Neuronal stem cell (in vitro differentiated cells): ENCODE measurements at regions not wholly inside any gene's neighbourhood (a gene's known extent, or its start where the extent isn't known, plus 50 kb on each side); places are given as distances from the start of the nearest gene placed in this dataset.
"Not testable (repeated sequence)": the region's sequence is repeated elsewhere in the genome, so short reads cannot be mapped to it uniquely, and the experiment has no call there.

ENCODE experiments used
- DNase-seq: peaks from one replicate; pipeline ENCODE4 v3.0.0-alpha.2; 2013; ENCODE audit warnings: low spot score
- H2AFZ ChIP-seq: one replicate; pipeline ENCODE4 v1.6.1; 2013; ENCODE audit warnings: mild to moderate bottlenecking, low read length, inconsistent platforms
- H2AK5ac ChIP-seq: 2 replicates; pipeline ENCODE4 v1.6.1; 2013; ENCODE audit warnings: low read depth, mild to moderate bottlenecking, inconsistent platforms, low read length, moderate library complexity, mixed read lengths
- H2BK120ac ChIP-seq: 2 replicates; pipeline ENCODE4 v1.6.1; 2013; ENCODE audit warnings: low read depth, mild to moderate bottlenecking, inconsistent platforms, low read length, moderate library complexity, mixed read lengths
- H2BK12ac ChIP-seq: one replicate; pipeline ENCODE4 v1.6.1; 2013; ENCODE audit warnings: low read length, inconsistent platforms
- H2BK15ac ChIP-seq: 2 replicates; pipeline ENCODE4 v1.6.1; 2013; ENCODE audit warnings: mild to moderate bottlenecking, low read length, inconsistent platforms, mixed read lengths
- H2BK5ac ChIP-seq: one replicate; pipeline ENCODE4 v1.6.1; 2013; ENCODE audit warnings: inconsistent platforms, mild to moderate bottlenecking, low read length, moderate library complexity
- H3K14ac ChIP-seq: one replicate; pipeline ENCODE4 v1.6.1; 2013; ENCODE audit warnings: low read length, inconsistent platforms
- H3K18ac ChIP-seq: 2 replicates; pipeline ENCODE4 v1.6.1; 2013; ENCODE audit warnings: low read length, inconsistent platforms
- H3K23ac ChIP-seq: 2 replicates; pipeline ENCODE4 v1.6.1; 2013; ENCODE audit warnings: low read depth, mild to moderate bottlenecking, mixed read lengths, low read length, inconsistent platforms; ENCODE audit not compliant: poor library complexity
- H3K27ac ChIP-seq: replicated peaks from 3 replicates; pipeline ENCODE4 v1.5.1; 2013; ENCODE audit warnings: low read length, inconsistent platforms
- H3K27me3 ChIP-seq, 3 experiments: 2 replicates each; pipeline ENCODE4 v1.6.1; 2013; ENCODE audit warnings: low read length in 3 of 3, mild to moderate bottlenecking in 2 of 3, inconsistent platforms in 1 of 3, low read depth in 1 of 3, mixed read lengths in 1 of 3, moderate library complexity in 1 of 3; ENCODE audit not compliant: control insufficient read depth in 3 of 3, insufficient read depth in 3 of 3
- H3K36me3 ChIP-seq, 2 donors: replicated peaks in 1 of 2; 2 replicates each; pipeline ENCODE4 v1.6.1; 2013; ENCODE audit warnings: low read length in 2 of 2; ENCODE audit not compliant: control insufficient read depth in 2 of 2, insufficient read depth in 2 of 2
- H3K4ac ChIP-seq: 2 replicates; pipeline ENCODE4 v1.6.1; 2013; ENCODE audit warnings: inconsistent platforms, mild to moderate bottlenecking, low read length, moderate library complexity
- H3K4me1 ChIP-seq, 2 donors: 1 replicate in 1 of 2; 2 replicates in 1 of 2; pipeline ENCODE4 v1.6.1; 2013; ENCODE audit warnings: low read length in 2 of 2, low read depth in 1 of 2; ENCODE audit not compliant: control insufficient read depth in 2 of 2, insufficient read depth in 1 of 2
- H3K4me2 ChIP-seq: one replicate; pipeline ENCODE4 v1.6.1; 2013; ENCODE audit warnings: mild to moderate bottlenecking, low read length, inconsistent platforms; ENCODE audit not compliant: insufficient read depth, poor library complexity, severe bottlenecking
- H3K4me3 ChIP-seq, 2 donors: 2 replicates each; pipeline ENCODE4 v1.5.1; 2013; ENCODE audit warnings: low read length in 2 of 2, mild to moderate bottlenecking in 2 of 2, inconsistent platforms in 1 of 2, moderate library complexity in 1 of 2
- H3K79me1 ChIP-seq: one replicate; pipeline ENCODE4 v1.6.1; 2013; ENCODE audit warnings: low read depth, mild to moderate bottlenecking, inconsistent platforms, low read length, moderate library complexity
- H3K9ac ChIP-seq: one replicate; pipeline ENCODE4 v1.6.1; 2013; ENCODE audit warnings: mild to moderate bottlenecking, low read depth, low read length, inconsistent platforms; ENCODE audit not compliant: poor library complexity
- H3K9me3 ChIP-seq, 2 donors: replicated peaks in 1 of 2; 2 replicates each; pipeline versions ENCODE3 to v1.6.1; 2013; ENCODE audit warnings: low read length in 2 of 2, mild to moderate bottlenecking in 2 of 2, inconsistent platforms in 1 of 2, low read depth in 1 of 2, mixed read lengths in 1 of 2, moderate library complexity in 1 of 2; ENCODE audit not compliant: control insufficient read depth in 2 of 2, insufficient read depth in 1 of 2
- H4K8ac ChIP-seq: one replicate; pipeline ENCODE4 v1.6.1; 2013; ENCODE audit warnings: low read depth, mild to moderate bottlenecking, inconsistent platforms, low read length, moderate library complexity
- H4K91ac ChIP-seq: one replicate; pipeline ENCODE4 v1.6.1; 2013; ENCODE audit warnings: low read length, low read depth, mild to moderate bottlenecking, inconsistent platforms; ENCODE audit not compliant: poor library complexity
- WGBS, 2 donors: extraction: QIAGEN DNeasy Blood & Tissue Kit; methylation state at CpG; one replicate each; pipeline ENCODE4 v1.1.7; 2013; ENCODE audit warnings: missing lambda C conversion rate in 2 of 2, mixed read lengths in 1 of 2; ENCODE audit not compliant: insufficient read length in 2 of 2, insufficient replicate concordance in 1 of 2; ENCODE audit errors: extremely low coverage in 2 of 2; 5-methylcytosine and 5-hydroxymethylcytosine counted together

GRCh38 chr9:39533763-39534548, 178.5 kb downstream of the SPATA31A1 start:
- not testable (repeated sequence) for H2BK12ac ChIP-seq, H2BK120ac ChIP-seq, H3K9ac ChIP-seq, H2BK5ac ChIP-seq, H3K79me1 ChIP-seq, H4K8ac ChIP-seq, H3K27me3 ChIP-seq, H3K14ac ChIP-seq, H2AFZ ChIP-seq, DNase-seq, H3K23ac ChIP-seq, H3K4ac ChIP-seq, H3K4me1 ChIP-seq, H3K36me3 ChIP-seq, H3K4me2 ChIP-seq, H3K4me3 ChIP-seq, H4K91ac ChIP-seq, H3K27ac ChIP-seq, H2AK5ac ChIP-seq, H3K9me3 ChIP-seq, H2BK15ac ChIP-seq, H3K18ac ChIP-seq
- WGBS, 2 donors: no CpG with 5 or more reads among the region's 38 CpGs

GRCh38 chr9:39534897-39535296, 179.4 kb downstream of the SPATA31A1 start:
- H3K36me3 ChIP-seq, H2AK5ac ChIP-seq, H4K91ac ChIP-seq, H4K8ac ChIP-seq, H2BK120ac ChIP-seq, H3K27me3 ChIP-seq, H3K4me3 ChIP-seq, H3K4me2 ChIP-seq, H3K27ac ChIP-seq, H2BK12ac ChIP-seq, H2BK5ac ChIP-seq, H3K9ac ChIP-seq, H3K4ac ChIP-seq, H3K4me1 ChIP-seq, DNase-seq, H3K18ac ChIP-seq, H3K14ac ChIP-seq, H3K9me3 ChIP-seq, H3K79me1 ChIP-seq, H2BK15ac ChIP-seq, H3K23ac ChIP-seq, H2AFZ ChIP-seq: not testable (repeated sequence)
- WGBS, 2 donors: no CpG with 5 or more reads among the region's 11 CpGs

GRCh38 chr9:39542157-39542556, 186.7 kb downstream of the SPATA31A1 start:
- H3K18ac ChIP-seq, H3K9me3 ChIP-seq, H2BK12ac ChIP-seq, DNase-seq, H3K4ac ChIP-seq, H3K14ac ChIP-seq, H2AK5ac ChIP-seq, H3K4me2 ChIP-seq, H2BK5ac ChIP-seq, H3K36me3 ChIP-seq, H3K27ac ChIP-seq, H3K4me1 ChIP-seq, H3K79me1 ChIP-seq, H2AFZ ChIP-seq, H4K91ac ChIP-seq, H2BK15ac ChIP-seq, H3K23ac ChIP-seq, H3K9ac ChIP-seq, H2BK120ac ChIP-seq, H4K8ac ChIP-seq, H3K27me3 ChIP-seq, H3K4me3 ChIP-seq: not testable (repeated sequence)
- WGBS, 2 donors: no CpG with 5 or more reads among the region's 1 CpG

- H2BK5ac ChIP-seq, H4K91ac ChIP-seq, H2BK15ac ChIP-seq, H2BK12ac ChIP-seq, H3K14ac ChIP-seq, H3K4me2 ChIP-seq, H3K9ac ChIP-seq, H3K36me3 ChIP-seq, H3K4ac ChIP-seq, H3K4me1 ChIP-seq, H2BK120ac ChIP-seq, H3K79me1 ChIP-seq, H3K27ac ChIP-seq, H3K18ac ChIP-seq, H3K9me3 ChIP-seq, H3K27me3 ChIP-seq, H4K8ac ChIP-seq, H2AFZ ChIP-seq, DNase-seq, H3K4me3 ChIP-seq, H2AK5ac ChIP-seq, H3K23ac ChIP-seq: not testable (repeated sequence)
These were observed 189.6 kb downstream of the SPATA31A1 start for GRCh38 chr9:39545079-39545478.
